Testis (tissue), 2 donors: ENCODE measurements at regions not wholly inside any gene's neighbourhood (a gene's known extent, or its start where the extent isn't known, plus 50 kb on each side); places are given as distances from the start of the nearest gene placed in this dataset.

Experiments used
- POLR2A ChIP-seq: fragments of 450-650 bp; IDR thresholded peaks from one replicate; pipeline ENCODE4 v1.6.1; 2017; ENCODE audit warnings: antibody characterized with exemption, mild to moderate bottlenecking, moderate library complexity
- TF ChIP-seq, protein P1 (sequence below), 3 experiments: fragments of 450-650 bp in 2 of 3; fragments of 200-600 bp in 1 of 3; sonication (generic) in 1 of 3; IDR thresholded peaks; one replicate each; pipeline ENCODE4 v1.5.1; 2016 to 2019; ENCODE audit warnings: antibody characterized with exemption in 3 of 3, mild to moderate bottlenecking in 2 of 3, moderate library complexity in 1 of 3

DNA sequence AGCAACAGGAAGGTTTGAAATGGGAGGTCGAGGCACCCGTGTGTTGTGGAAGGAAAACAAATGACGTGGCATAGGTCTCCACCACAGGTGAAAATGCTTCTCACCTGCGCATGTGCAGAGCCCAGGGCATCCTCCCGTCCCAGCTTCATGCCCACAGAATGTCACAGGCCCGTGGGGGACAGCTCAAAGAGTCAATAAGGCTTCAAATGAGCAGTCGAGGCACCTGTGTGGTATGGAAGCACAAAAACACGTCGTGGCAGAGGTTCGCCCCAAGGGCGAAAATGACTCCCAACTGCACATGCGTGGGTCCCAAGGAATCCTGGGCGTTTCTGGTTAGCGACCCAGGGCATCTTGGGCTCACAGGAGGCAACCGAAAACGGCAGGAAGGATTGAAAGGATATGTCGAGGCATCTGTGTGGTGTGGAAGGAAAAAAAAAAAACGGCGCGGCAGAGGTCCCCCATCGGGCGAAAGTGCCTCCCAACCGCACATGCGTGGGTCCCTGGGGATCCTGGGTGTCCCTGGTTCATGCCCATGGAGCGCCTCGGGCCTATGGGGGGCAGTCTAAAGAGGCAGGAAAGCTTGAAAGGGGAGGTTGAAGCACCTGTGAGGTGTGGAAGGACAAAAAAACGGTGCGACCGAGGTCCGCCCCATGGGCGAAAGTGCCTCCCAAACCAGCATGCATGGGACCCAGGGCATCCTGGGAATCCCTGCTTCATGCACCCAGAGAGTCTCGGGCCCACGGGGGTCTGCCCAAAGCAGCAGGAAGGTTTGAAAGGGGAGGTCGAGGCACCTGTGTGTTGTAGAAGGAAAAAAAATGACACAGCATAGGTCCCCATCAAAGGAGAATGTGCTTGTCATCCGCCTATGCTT, 578.5 kb downstream of the ALG10 start:
- TF ChIP-seq, protein P1, sequence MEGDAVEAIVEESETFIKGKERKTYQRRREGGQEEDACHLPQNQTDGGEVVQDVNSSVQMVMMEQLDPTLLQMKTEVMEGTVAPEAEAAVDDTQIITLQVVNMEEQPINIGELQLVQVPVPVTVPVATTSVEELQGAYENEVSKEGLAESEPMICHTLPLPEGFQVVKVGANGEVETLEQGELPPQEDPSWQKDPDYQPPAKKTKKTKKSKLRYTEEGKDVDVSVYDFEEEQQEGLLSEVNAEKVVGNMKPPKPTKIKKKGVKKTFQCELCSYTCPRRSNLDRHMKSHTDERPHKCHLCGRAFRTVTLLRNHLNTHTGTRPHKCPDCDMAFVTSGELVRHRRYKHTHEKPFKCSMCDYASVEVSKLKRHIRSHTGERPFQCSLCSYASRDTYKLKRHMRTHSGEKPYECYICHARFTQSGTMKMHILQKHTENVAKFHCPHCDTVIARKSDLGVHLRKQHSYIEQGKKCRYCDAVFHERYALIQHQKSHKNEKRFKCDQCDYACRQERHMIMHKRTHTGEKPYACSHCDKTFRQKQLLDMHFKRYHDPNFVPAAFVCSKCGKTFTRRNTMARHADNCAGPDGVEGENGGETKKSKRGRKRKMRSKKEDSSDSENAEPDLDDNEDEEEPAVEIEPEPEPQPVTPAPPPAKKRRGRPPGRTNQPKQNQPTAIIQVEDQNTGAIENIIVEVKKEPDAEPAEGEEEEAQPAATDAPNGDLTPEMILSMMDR (IDR thresholded peaks at IDR 0.05) = no peak
- no peak for TF ChIP-seq POLR2A
